HG03342 (cell line): ENCODE measurements at regions not wholly inside any gene's neighbourhood (a gene's known extent, or its start where the extent isn't known, plus 50 kb on each side); places are given as distances from the start of the nearest gene placed in this dataset.

Experiments used
- ATAC-seq: cut with Tn5 transposase; IDR thresholded peaks from one replicate; pipeline ENCODE4 v1.9.1; 2021; ENCODE audit warnings: mild to moderate bottlenecking, moderate library complexity; ENCODE audit not compliant: unreplicated experiment

DNA sequence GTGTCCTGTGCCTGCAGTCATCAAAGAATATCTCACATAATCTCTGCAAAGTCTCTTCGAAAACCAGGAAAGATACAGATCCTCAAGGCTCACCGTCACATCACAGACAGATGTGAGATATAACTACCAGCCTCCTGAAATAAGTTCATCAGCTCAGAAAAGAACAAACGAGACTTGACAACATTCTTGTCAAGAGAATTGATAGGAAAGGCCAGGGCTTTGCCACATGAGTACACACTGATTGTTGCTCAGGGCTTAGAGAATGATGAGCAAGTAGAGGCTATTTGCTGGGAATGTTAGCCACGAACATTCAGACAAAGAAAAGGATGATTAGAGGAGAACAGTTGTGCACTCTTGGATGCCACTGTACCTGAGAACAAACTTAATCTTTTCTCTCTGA, 535.1 kb downstream of the ELAVL2 start:
- no peak for ATAC-seq

- no peak for ATAC-seq
These were observed 523.8 kb downstream of the ELAVL2 start for GRCh38 chr9:23302281-23302680.

- no peak for ATAC-seq
These were observed 519.3 kb downstream of the ELAVL2 start for GRCh38 chr9:23306731-23307130.

DNA sequence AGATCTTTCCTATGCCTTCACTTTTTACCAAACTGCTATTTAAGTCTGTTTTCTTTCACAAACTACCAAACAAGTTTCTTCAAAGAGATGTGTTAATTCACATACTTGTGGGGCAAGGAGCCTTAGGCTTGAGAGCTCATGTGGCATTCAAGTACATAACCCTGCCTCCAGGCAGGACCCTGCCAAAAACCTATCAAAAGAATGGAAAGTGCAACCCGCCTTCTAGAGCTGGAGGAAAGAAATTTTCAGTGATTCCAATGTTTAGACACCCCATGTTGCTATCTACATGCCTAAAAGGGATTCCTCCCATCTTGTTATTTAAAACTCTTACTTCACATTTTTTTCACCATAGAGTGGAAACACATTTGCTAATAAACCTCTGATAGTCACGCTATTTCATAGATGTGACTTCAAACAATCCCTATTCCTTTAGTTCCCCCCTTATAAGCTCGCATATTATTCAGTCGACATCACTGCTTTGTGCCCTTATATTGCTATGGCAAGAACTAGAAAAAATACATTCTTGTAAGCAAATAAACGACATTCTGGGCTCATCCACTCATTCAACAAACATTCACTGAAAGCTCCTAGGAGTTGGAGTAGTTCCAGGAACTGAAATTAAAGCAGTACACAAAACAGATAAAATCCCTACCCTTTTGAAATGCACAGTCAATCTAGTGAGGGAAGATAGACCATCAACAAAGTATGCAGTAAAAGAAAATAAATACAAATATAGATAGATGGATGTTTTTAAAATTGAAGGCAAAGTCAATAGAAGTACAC, 518.1 kb downstream of the ELAVL2 start:
- no peak for ATAC-seq

DNA sequence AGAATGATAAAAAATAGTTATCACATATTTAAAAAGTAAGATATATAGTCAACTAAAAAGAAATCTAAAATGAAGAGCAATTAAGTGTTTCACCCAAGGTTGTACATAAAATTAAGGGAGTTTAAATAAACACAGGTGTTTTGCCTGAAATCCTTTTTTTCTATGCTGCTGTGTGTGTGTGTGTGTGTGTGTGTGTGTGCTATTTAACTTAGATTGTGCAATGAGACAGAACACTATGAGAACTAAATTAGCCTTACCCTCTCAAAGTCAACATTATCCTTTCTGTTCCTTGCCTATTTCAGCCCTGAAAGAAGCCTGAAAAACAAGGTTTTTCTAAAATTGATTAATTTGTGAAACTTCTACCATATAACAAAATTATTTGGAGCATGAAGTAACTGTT, 516.2 kb downstream of the ELAVL2 start:
- no peak for ATAC-seq

GRCh38 chr9:23314247-23314646, 511.8 kb downstream of the ELAVL2 start:
- ATAC-seq = no peak

DNA sequence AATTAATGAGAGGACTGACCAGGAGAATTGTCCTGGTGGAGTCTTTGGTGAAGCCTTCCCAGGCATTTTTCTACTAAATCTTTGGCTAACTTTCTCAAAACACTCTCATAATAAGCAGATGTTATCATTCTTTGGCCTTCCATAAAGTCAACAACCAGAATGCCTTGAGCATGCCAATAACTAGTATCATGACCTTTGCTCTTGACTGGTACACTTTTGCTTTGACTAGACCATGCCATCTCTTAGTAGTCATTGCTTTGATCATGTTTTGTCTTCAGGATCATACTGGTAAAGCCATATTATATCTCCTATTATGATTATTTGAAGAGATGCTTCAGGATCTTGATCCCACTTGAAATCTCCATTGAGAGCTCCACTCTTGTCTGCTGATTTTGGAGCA, 506.9 kb downstream of the ELAVL2 start:
- no peak for ATAC-seq

DNA sequence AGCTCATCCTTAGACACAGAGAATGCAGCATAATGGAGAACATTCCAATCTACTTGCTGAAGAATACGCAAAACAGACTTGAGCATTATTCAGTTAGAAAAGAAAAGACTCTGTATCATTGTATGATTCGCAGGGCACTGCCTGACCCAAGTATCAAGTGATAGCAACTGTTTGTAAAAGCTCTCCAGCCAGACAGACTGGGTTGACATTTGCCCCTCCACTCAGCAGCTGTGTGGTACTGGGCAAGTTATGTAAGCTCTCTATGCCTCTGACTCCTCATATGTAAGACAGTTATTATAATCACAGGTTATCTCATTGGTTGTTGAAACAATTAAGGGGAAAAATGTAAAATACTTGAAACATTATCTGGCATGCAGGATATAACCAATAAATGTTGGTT, 505.0 kb downstream of the ELAVL2 start:
- no peak for ATAC-seq

DNA sequence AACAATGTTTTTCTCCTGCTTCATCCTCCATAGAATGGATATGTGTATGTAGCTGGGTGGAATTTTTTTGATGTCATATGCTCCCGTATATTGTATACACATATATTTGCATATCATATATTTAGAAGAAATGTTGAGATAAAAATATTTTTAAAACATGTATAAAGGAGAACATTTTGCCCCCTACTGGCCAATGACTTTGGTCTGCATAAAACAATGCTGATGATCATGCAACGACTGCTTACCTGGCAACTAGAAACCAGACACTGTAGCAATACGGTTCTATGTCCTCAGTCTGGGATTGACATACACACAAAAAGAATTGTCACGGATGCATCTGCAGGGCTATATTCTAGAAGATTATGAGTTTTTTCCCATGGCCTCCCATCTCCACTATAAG, 503.6 kb downstream of the ELAVL2 start:
- ATAC-seq = no peak

DNA sequence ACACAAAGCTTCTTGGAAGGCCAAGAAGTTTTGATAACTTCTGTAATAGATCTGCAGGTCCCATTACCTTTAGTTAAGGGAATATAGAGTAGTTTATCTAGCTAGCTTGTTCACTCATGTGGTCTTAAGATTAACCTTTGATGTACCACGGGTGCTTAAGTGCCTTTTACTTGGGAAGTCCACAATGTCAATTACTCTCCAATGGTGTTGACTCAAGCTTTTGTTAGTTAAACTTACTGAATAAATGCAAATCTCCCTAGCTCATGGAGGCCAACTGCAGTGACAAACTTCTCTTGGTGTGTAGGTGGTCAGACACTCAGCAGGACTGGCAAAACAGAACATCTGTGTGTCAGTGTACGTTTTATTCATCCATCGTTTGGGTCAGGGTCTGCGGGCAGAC, 501.5 kb downstream of the ELAVL2 start:
- ATAC-seq = no peak

GRCh38 chr9:23326597-23326996, 499.4 kb downstream of the ELAVL2 start:
- ATAC-seq = no peak

GRCh38 chr9:23341346-23341745, 484.7 kb downstream of the ELAVL2 start:
- no peak for ATAC-seq

DNA sequence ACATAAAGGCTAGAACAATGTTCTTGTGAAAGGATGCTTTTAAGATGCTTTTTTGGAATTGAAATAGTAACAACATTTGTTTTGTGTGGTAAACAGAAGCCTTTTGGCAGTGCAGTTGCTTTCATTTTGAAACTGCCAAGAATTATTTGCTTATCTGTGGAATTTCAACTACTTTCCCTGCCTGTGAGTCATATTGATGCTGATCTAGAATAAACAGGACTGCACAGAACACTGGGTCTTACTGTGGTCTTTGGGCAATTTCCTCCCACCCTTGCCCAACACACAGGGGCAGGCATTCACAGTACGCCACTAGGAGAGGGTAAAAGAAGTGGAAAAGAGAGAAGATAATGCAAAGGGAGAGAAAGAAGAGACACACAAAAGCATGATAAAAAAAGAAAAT, 483.7 kb downstream of the ELAVL2 start:
- ATAC-seq = no peak

- ATAC-seq = no peak
These were observed 482.8 kb downstream of the ELAVL2 start for GRCh38 chr9:23343226-23343625.

DNA sequence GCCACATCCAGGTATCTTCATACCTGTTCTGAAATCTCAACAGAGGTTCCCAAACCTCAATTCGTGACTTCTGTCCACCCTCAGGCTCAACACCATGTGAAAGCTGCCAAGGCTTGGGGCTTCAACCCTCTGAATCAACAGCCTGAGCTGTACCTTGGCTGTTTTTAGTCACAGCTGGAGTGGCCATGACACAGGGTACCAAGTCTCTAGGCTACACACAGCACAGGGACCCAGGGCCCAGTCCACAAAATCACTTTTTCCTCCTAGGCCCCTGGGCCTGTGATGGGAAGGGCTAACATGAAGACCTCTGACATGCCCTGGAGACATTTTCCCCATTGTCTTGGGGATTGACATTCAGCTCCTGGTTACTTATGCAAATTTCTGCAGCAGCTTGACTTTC, 464.9 kb downstream of the ELAVL2 start:
- ATAC-seq = no peak

- ATAC-seq = no peak
These were observed 453.3 kb downstream of the ELAVL2 start for GRCh38 chr9:23372703-23373102.

DNA sequence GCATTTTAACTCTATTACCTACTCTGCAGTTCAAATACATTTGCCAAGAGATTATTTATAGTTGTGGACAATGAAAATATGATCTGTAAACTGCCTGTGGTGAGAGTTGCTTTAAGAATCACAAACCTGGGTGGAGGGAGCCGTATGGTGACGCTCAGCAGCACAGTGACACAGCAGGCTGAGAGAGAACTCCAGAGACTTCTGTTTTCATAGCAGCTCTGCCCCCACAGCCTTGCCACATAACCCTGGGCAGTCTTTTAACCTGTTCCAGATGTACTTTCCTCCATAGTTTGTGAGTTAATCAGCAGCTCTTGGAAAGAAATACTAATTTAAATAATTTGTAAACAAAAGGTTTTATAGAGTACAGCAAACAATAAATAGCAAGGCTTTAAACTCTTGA, 450.5 kb downstream of the ELAVL2 start:
- no peak for ATAC-seq

DNA sequence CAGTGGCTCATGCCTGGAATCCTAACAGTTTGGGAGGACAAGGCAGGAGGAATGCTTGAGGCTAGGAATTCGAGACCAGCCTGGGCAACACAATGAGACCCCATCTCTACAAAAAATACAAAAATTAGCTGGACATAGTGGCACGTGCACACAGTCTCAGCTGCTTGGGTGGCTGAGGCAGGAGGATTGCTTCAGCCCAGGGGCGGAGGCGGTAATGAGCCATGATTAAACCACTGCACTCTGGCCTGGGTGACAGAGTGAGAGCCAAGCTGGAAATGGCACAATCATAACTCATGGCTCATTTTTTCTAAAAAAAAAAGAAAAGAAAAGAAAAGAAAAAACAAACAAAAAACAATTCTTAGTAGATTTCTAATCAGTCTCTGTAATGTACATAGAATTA, 446.2 kb downstream of the ELAVL2 start:
- no peak for ATAC-seq

DNA sequence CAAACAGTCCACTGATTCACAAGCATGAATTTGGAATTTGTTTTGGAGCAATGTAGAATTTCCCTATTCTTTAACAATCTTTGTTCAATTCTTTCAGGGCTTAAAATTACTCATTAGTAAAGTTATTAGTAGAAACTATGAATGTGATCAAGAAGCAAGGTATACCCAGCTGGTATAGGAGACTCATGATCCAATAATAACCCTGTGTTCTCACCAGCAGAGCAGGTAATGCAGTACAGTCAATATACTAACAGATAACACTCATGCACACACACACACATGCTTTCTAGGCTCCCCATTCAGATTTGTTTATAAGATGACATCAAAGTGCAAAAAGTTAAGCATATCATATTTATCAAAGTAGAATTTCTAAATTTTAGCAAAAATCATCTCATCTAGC, 445.2 kb downstream of the ELAVL2 start:
- no peak for ATAC-seq

- ATAC-seq = no peak
These were observed 443.6 kb downstream of the ELAVL2 start for GRCh38 chr9:23382418-23382817.

GRCh38 chr9:23394189-23394588, 431.9 kb downstream of the ELAVL2 start:
- no peak for ATAC-seq

DNA sequence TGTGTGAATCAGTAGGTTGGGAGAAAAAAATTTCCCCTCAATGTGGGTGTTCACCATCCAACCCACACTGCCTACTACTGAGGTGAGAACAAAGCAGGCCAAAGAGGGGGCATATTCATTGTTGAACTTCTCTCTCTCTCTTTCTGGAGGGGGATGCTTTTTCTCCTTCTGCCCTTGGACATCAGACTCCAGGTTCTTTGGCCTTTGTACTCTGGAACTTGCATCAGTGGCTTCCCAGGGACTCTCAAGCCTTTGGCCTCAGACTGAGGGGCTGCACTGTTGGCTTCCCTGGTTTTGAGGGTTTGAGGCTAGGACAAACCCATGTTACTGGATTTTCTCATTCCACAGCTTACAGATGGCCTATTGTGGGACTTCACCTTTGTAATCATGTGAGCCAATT, 417.2 kb downstream of the ELAVL2 start:
- no peak for ATAC-seq

GRCh38 chr9:23412046-23412445, 414.0 kb downstream of the ELAVL2 start:
- ATAC-seq = no peak
